ENCODE measurements at regions not wholly inside any gene's neighbourhood (a gene's known extent, or its start where the extent isn't known, plus 50 kb on each side); places are given as distances from the start of the nearest gene placed in this dataset.

GRCh38 chr11:72519220-72519881 is 85.0 kb upstream of the CLPB start:
- H3K36me3 Mint-ChIP-seq = no peaks in the 10 kb centered on the region
- H3K4me3 Mint-ChIP-seq = no peak overlapping the region
- H3K4me1 Mint-ChIP-seq (ENCODE audit: unreplicated experiment) = peaks cover 7% of the 10 kb centered on the region
- H3K27me3 Mint-ChIP-seq = peaks cover 23% of the 10 kb centered on the region
- H3K27ac Mint-ChIP-seq = no peak overlapping the region
- no peaks in the 10 kb centered on the region for H3K9me3 Mint-ChIP-seq
- no peak for DNase-seq (ENCODE audit: extremely low spot score, unreplicated experiment)
- TF ChIP-seq CTCF (conservative IDR thresholded peaks at IDR 0.05) = no peak

GRCh38 chr11:72514331-72514730 is 80.0 kb upstream of the CLPB start:
- Mint-ChIP-seq H3K4me3 (no peak overlapping the region), H3K9me3 (peaks cover 14% of the 10 kb centered on the region), H3K36me3 (no peaks in the 10 kb centered on the region), H3K4me1 (ENCODE audit: unreplicated experiment) (peaks cover 4% of the 10 kb centered on the region), H3K27me3 (peaks cover 17% of the 10 kb centered on the region), H3K27ac (no peak overlapping the region)
- no peak for TF ChIP-seq CTCF (conservative IDR thresholded peaks at IDR 0.05)
- DNase-seq (ENCODE audit: extremely low spot score, unreplicated experiment) = no peak

- peaks cover 17% of the 10 kb centered on the region for H3K9me3 Mint-ChIP-seq
- no peak for DNase-seq (ENCODE audit: extremely low spot score, unreplicated experiment)
- H3K4me1 Mint-ChIP-seq (ENCODE audit: unreplicated experiment) = no peaks in the 10 kb centered on the region
- no peak for TF ChIP-seq CTCF (conservative IDR thresholded peaks at IDR 0.05)
- no peaks in the 10 kb centered on the region for H3K36me3 Mint-ChIP-seq
- no peak overlapping the region for H3K27ac Mint-ChIP-seq
- H3K27me3 Mint-ChIP-seq = peaks cover 17% of the 10 kb centered on the region
- no peak overlapping the region for H3K4me3 Mint-ChIP-seq
Measured at GRCh38 chr11:72513411-72513810, 79.1 kb upstream of the CLPB start.

GRCh38 chr11:72512956-72513355 is 78.6 kb upstream of the CLPB start:
- no peak for DNase-seq (ENCODE audit: extremely low spot score, unreplicated experiment)
- peaks cover 19% of the 10 kb centered on the region for H3K9me3 Mint-ChIP-seq
- no peak for TF ChIP-seq CTCF (conservative IDR thresholded peaks at IDR 0.05)
- H3K27me3 Mint-ChIP-seq = peaks cover 17% of the 10 kb centered on the region
- H3K27ac Mint-ChIP-seq = no peak overlapping the region
- no peak overlapping the region for H3K4me3 Mint-ChIP-seq
- no peaks in the 10 kb centered on the region for H3K4me1 Mint-ChIP-seq (ENCODE audit: unreplicated experiment)
- H3K36me3 Mint-ChIP-seq = no peaks in the 10 kb centered on the region

- Mint-ChIP-seq H3K27ac (no peak overlapping the region), H3K4me1 (ENCODE audit: unreplicated experiment) (no peaks in the 10 kb centered on the region), H3K9me3 (peaks cover 19% of the 10 kb centered on the region), H3K36me3 (no peaks in the 10 kb centered on the region), H3K27me3 (peaks cover 13% of the 10 kb centered on the region), H3K4me3 (no peak overlapping the region)
- TF ChIP-seq CTCF (conservative IDR thresholded peaks at IDR 0.05) = no peak
- no peak for DNase-seq (ENCODE audit: extremely low spot score, unreplicated experiment)
Measured at GRCh38 chr11:72511393-72512047, 77.2 kb upstream of the CLPB start.
